HepG2 (cell line): ENCODE measurements at regions not wholly inside any gene's neighbourhood (a gene's known extent, or its start where the extent isn't known, plus 50 kb on each side); places are given as distances from the start of the nearest gene placed in this dataset.

Experiments
- CC2D1A ChIP-seq: sonication (generic); formaldehyde crosslinking; IDR thresholded peaks from 2 replicates; pipeline ENCODE4 v1.8.1; 2023; ENCODE audit warnings: mild to moderate bottlenecking, missing genetic modification reagents
- EZH2 ChIP-seq: conservative IDR thresholded peaks from 2 replicates; pipeline ENCODE4 v1.6.1; 2012; ENCODE audit warnings: mild to moderate bottlenecking, low read depth, low read length, moderate library complexity
- FOXO4 ChIP-seq: sonication (generic); formaldehyde crosslinking; conservative IDR thresholded peaks from 2 replicates; pipeline ENCODE4 v1.8.1; 2023; ENCODE audit warnings: missing genetic modification reagents
- HMG20B ChIP-seq: conservative IDR thresholded peaks from 2 replicates; pipeline ENCODE4 v1.6.1; 2016; ENCODE audit warnings: missing genetic modification reagents, missing compliant biosample characterization
- JUN ChIP-seq: sonication (generic); formaldehyde crosslinking; IDR thresholded peaks from 2 replicates; pipeline ENCODE4 v1.4.0; 2020; ENCODE audit warnings: mild to moderate bottlenecking, missing genetic modification reagents
- POLR2AphosphoS5 ChIP-seq: IDR thresholded peaks from 2 replicates; pipeline ENCODE4 v1.6.1; 2012; ENCODE audit warnings: low read depth, low read length
- SETDB1 ChIP-seq: sonication (generic); formaldehyde crosslinking; IDR thresholded peaks from 2 replicates; pipeline ENCODE4 v1.5.1; 2020; ENCODE audit warnings: missing genetic modification reagents, mild to moderate bottlenecking, borderline replicate concordance
- TCF12 ChIP-seq, 2 experiments: fragments of 450-650 bp in 1 of 2; sonication (generic) in 1 of 2; formaldehyde crosslinking in 1 of 2; IDR thresholded peaks; 2 replicates each; pipeline versions ENCODE4 v1.6.1 to v1.8.0; 2017 to 2022; ENCODE audit warnings: antibody characterized with exemption in 1 of 2, mild to moderate bottlenecking in 1 of 2, missing genetic modification reagents in 1 of 2, moderate library complexity in 1 of 2
- TSC22D2 ChIP-seq: sonication (generic); formaldehyde crosslinking; IDR thresholded peaks from 2 replicates; pipeline ENCODE4 v1.5.1; 2020; ENCODE audit warnings: missing genetic modification reagents, mild to moderate bottlenecking, borderline replicate concordance
- ZNF160 ChIP-seq: sonication (generic); formaldehyde crosslinking; IDR thresholded peaks from 2 replicates; pipeline ENCODE4 v1.8.0; 2022; ENCODE audit warnings: mild to moderate bottlenecking, inconsistent platforms, missing genetic modification reagents
- TF ChIP-seq, protein P1 (sequence below): sonication (generic); formaldehyde crosslinking; IDR thresholded peaks from 2 replicates; pipeline ENCODE4 v1.5.0; 2020; ENCODE audit warnings: mild to moderate bottlenecking, missing genetic modification reagents, moderate library complexity

GRCh38 chr14:83058068-83058467 is 1524.4 kb upstream of the SEL1L start:
- no peak for TF ChIP-seq POLR2AphosphoS5
- no peak for TF ChIP-seq TSC22D2 (CRISPR knock-in tag)
- TF ChIP-seq EZH2, result no peak
- TF ChIP-seq, protein P1, sequence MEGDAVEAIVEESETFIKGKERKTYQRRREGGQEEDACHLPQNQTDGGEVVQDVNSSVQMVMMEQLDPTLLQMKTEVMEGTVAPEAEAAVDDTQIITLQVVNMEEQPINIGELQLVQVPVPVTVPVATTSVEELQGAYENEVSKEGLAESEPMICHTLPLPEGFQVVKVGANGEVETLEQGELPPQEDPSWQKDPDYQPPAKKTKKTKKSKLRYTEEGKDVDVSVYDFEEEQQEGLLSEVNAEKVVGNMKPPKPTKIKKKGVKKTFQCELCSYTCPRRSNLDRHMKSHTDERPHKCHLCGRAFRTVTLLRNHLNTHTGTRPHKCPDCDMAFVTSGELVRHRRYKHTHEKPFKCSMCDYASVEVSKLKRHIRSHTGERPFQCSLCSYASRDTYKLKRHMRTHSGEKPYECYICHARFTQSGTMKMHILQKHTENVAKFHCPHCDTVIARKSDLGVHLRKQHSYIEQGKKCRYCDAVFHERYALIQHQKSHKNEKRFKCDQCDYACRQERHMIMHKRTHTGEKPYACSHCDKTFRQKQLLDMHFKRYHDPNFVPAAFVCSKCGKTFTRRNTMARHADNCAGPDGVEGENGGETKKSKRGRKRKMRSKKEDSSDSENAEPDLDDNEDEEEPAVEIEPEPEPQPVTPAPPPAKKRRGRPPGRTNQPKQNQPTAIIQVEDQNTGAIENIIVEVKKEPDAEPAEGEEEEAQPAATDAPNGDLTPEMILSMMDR (CRISPR knock-in tag), result no peak
- TF ChIP-seq SETDB1 (CRISPR knock-in tag), result no peak
- no peak for TF ChIP-seq TCF12 (IDR thresholded peaks at IDR 0.05)
- TF ChIP-seq TCF12 (CRISPR knock-in tag; IDR thresholded peaks at IDR 0.05), result no peak
- TF ChIP-seq HMG20B (CRISPR knock-in tag), result no peak
- TF ChIP-seq FOXO4, result no peak
- TF ChIP-seq CC2D1A (CRISPR knock-in tag), result no peak
- no peak for TF ChIP-seq JUN (CRISPR knock-in tag)
- TF ChIP-seq ZNF160 (CRISPR knock-in tag), result no peak
